Neural progenitor cell (in vitro differentiated cells): ENCODE measurements at regions not wholly inside any gene's neighbourhood (a gene's known extent, or its start where the extent isn't known, plus 50 kb on each side); places are given as distances from the start of the nearest gene placed in this dataset.

ENCODE experiments used
- EZH2 ChIP-seq: fragments of 200-600 bp; sonication (generic); IDR thresholded peaks from 2 replicates; pipeline ENCODE4 v1.6.1; 2017; ENCODE audit warnings: antibody characterized with exemption, mild to moderate bottlenecking, moderate library complexity
- TF ChIP-seq, protein P1 (sequence below): fragments of 200-600 bp; sonication (generic); IDR thresholded peaks from 2 replicates; pipeline ENCODE4 v1.5.1; 2017; ENCODE audit warnings: antibody characterized with exemption, mild to moderate bottlenecking

DNA sequence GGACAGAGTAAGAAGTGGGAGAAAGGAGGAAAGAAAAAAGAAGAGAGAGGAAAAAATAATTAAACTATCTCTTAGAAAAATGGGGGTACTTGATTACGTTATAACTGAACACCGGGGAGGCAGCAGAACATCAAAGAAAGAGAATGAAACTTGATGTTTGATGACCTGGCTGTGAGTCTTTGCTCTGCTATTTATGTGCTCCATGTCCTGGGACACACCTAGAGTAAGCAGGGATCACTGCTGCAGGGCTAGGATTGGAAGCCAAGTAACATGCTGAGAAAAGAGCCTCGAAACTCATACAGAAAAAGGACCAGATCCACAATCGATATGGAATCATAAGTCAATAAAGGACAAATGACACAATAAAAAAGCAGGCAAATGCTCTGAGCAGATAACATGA lies 56.7 kb upstream of the COL13A1 start:
- TF ChIP-seq EZH2: no peak
- TF ChIP-seq, protein P1, sequence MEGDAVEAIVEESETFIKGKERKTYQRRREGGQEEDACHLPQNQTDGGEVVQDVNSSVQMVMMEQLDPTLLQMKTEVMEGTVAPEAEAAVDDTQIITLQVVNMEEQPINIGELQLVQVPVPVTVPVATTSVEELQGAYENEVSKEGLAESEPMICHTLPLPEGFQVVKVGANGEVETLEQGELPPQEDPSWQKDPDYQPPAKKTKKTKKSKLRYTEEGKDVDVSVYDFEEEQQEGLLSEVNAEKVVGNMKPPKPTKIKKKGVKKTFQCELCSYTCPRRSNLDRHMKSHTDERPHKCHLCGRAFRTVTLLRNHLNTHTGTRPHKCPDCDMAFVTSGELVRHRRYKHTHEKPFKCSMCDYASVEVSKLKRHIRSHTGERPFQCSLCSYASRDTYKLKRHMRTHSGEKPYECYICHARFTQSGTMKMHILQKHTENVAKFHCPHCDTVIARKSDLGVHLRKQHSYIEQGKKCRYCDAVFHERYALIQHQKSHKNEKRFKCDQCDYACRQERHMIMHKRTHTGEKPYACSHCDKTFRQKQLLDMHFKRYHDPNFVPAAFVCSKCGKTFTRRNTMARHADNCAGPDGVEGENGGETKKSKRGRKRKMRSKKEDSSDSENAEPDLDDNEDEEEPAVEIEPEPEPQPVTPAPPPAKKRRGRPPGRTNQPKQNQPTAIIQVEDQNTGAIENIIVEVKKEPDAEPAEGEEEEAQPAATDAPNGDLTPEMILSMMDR: no peak
